ENCODE measurements at regions not wholly inside any gene's neighbourhood (a gene's known extent, or its start where the extent isn't known, plus 50 kb on each side); places are given as distances from the start of the nearest gene placed in this dataset.

- TF ChIP-seq MAX (IDR thresholded peaks at IDR 0.05) (no peak), CTCF (IDR thresholded peaks at IDR 0.05; ENCODE audit: low read depth, low read length, missing input control) (no peak), ATF3 (IDR thresholded peaks at IDR 0.05) (no peak)
Observed at GRCh38 chr1:106962591-106962990, 93.9 kb upstream of the PRMT6 start.

Data from liver (tissue), 3 donors.